ENCODE measurements at regions not wholly inside any gene's neighbourhood (a gene's known extent, or its start where the extent isn't known, plus 50 kb on each side); places are given as distances from the start of the nearest gene placed in this dataset.

- peaks cover 11% of the 10 kb centered on the region for H3K27me3 Mint-ChIP-seq
- H3K36me3 Mint-ChIP-seq (ENCODE audit: low read depth): peaks cover 4% of the 10 kb centered on the region
- ATAC-seq: no peak
- no peak for DNase-seq
- H3K27ac Mint-ChIP-seq: no peak overlapping the region
- no peak overlapping the region for H3K4me3 Mint-ChIP-seq
- H3K9me3 ChIP-seq (ENCODE audit: control insufficient read depth, low read length, poor library complexity, severe bottlenecking): no peaks in the 10 kb centered on the region
- peaks cover 2% of the 10 kb centered on the region for H3K4me1 Mint-ChIP-seq
Observed at GRCh38 chr3:66738625-66739365, 238.0 kb upstream of the LRIG1 start.

DNA sequence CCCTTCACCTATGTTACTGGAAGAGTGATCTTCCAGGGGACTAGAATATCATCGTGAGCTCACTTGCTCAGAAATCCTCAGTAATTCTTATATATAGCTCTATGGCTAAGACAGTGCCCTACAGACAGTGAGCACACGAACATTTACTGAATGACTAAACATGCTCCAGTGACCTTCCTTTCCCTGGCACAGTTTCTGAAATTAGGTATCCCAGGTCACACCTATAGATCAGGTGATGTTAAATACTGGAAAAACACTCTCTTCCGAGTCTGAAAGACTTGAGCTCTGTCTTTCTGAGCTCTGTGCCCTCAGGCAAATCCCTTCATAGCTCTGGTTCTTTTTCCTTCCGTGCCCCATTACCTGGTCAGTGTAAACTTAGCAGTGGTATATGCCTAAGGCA lies 239.4 kb upstream of the LRIG1 start:
- ATAC-seq (no peak), DNase-seq (no peak)
- Mint-ChIP-seq H3K27me3 (peaks cover 11% of the 10 kb centered on the region), H3K36me3 (ENCODE audit: low read depth) (peaks cover 4% of the 10 kb centered on the region), H3K27ac (no peak overlapping the region), H3K4me1 (peaks cover 2% of the 10 kb centered on the region), H3K4me3 (no peak overlapping the region)
- no peaks in the 10 kb centered on the region for H3K9me3 ChIP-seq (ENCODE audit: control insufficient read depth, low read length, poor library complexity, severe bottlenecking)

GRCh38 chr3:66744521-66744920 lies 243.7 kb upstream of the LRIG1 start:
- no peaks in the 10 kb centered on the region for H3K4me1 Mint-ChIP-seq
- H3K27ac Mint-ChIP-seq: no peak overlapping the region
- peaks cover 4% of the 10 kb centered on the region for H3K36me3 Mint-ChIP-seq (ENCODE audit: low read depth)
- H3K9me3 ChIP-seq (ENCODE audit: control insufficient read depth, low read length, poor library complexity, severe bottlenecking): no peaks in the 10 kb centered on the region
- ATAC-seq: no peak
- no peaks in the 10 kb centered on the region for H3K27me3 Mint-ChIP-seq
- no peak overlapping the region for H3K4me3 Mint-ChIP-seq
- no peak for DNase-seq

DNA sequence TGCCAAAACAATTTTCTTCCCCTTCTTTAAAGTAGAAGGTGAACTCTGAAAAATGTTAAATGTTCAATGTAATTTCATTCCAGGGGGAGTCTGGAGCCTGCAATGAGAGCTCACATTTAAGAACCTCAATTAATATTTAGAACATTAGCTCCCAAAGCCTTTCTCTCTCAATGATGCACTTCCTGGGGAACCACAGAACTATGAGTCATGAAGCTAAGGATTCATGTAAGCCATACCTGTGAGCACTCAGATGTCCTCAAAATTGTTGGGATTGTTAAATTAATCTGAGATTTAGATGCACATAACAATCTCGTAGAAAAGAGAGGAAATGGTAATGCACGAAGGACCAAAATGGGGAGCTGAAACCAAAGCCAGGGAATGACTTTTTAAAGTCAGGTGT lies 244.2 kb upstream of the LRIG1 start:
- H3K9me3 ChIP-seq (ENCODE audit: control insufficient read depth, low read length, poor library complexity, severe bottlenecking): no peaks in the 10 kb centered on the region
- ATAC-seq: no peak
- Mint-ChIP-seq H3K4me1 (no peaks in the 10 kb centered on the region), H3K4me3 (no peak overlapping the region), H3K36me3 (ENCODE audit: low read depth) (peaks cover 4% of the 10 kb centered on the region), H3K27me3 (no peaks in the 10 kb centered on the region), H3K27ac (no peak overlapping the region)
- DNase-seq: no peak

DNA sequence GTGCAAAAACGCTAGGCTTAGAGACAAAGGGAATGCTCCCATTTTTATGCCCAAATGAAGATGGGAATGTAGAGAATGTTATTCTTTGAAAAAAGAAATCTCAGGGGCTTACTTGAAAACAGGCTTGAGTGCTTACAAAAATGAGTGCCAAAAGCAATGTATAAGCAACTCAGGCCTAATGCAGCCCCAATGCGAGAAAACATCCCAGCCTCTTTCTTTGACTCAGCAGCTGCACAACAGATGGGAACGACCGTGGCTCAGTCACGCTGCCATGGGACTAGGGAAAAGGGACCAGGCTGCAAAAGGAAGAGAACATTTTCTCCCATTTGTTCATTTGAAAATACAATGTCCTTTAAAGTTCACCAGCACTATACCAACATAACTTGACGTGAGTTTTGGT lies 246.4 kb upstream of the LRIG1 start:
- H3K4me3 Mint-ChIP-seq: no peak overlapping the region
- no peaks in the 10 kb centered on the region for H3K27me3 Mint-ChIP-seq
- no peaks in the 10 kb centered on the region for H3K9me3 ChIP-seq (ENCODE audit: control insufficient read depth, low read length, poor library complexity, severe bottlenecking)
- H3K36me3 Mint-ChIP-seq (ENCODE audit: low read depth): no peaks in the 10 kb centered on the region
- ATAC-seq: no peak
- no peak overlapping the region for H3K27ac Mint-ChIP-seq
- DNase-seq: no peak
- no peaks in the 10 kb centered on the region for H3K4me1 Mint-ChIP-seq

GRCh38 chr3:66747696-66748095 lies 246.9 kb upstream of the LRIG1 start:
- no peaks in the 10 kb centered on the region for H3K27me3 Mint-ChIP-seq
- no peak overlapping the region for H3K4me3 Mint-ChIP-seq
- H3K36me3 Mint-ChIP-seq (ENCODE audit: low read depth): no peaks in the 10 kb centered on the region
- H3K4me1 Mint-ChIP-seq: no peaks in the 10 kb centered on the region
- H3K27ac Mint-ChIP-seq: no peak overlapping the region
- no peak for DNase-seq
- no peaks in the 10 kb centered on the region for H3K9me3 ChIP-seq (ENCODE audit: control insufficient read depth, low read length, poor library complexity, severe bottlenecking)
- ATAC-seq: no peak

- no peak overlapping the region for H3K4me3 Mint-ChIP-seq
- ATAC-seq (no peak), DNase-seq (no peak)
- H3K27me3 Mint-ChIP-seq: no peaks in the 10 kb centered on the region
- no peaks in the 10 kb centered on the region for H3K4me1 Mint-ChIP-seq
- H3K36me3 Mint-ChIP-seq (ENCODE audit: low read depth): no peaks in the 10 kb centered on the region
- H3K9me3 ChIP-seq (ENCODE audit: control insufficient read depth, low read length, poor library complexity, severe bottlenecking): no peaks in the 10 kb centered on the region
- H3K27ac Mint-ChIP-seq: no peak overlapping the region
Observed at GRCh38 chr3:66748175-66748876, 247.5 kb upstream of the LRIG1 start.

DNA sequence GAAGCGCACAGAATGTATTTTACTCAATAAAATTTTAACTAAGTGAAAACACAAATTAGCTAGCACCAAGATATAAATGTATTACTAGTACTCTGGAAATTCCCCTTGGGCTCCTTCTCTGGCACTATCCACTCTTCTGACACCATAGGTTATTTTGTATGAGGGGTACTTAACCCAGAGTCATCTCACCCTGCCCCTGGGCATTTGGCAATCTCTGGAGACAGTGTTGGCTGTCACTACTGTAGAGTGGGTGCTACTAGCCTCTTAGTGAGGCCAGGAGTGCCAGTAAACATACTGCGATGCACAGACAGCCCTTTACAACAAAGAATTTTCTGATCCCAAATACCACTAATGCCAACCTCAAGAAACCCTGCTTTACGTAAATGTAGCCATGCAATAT lies 246.3 kb upstream of the KBTBD8 start:
- no peak for ATAC-seq
- Mint-ChIP-seq H3K36me3 (ENCODE audit: low read depth) (no peaks in the 10 kb centered on the region), H3K27ac (no peak overlapping the region), H3K4me3 (no peak overlapping the region), H3K27me3 (peaks cover 5% of the 10 kb centered on the region), H3K4me1 (no peaks in the 10 kb centered on the region)
- no peak for DNase-seq
- no peaks in the 10 kb centered on the region for H3K9me3 ChIP-seq (ENCODE audit: control insufficient read depth, low read length, poor library complexity, severe bottlenecking)

GRCh38 chr3:66753670-66754069 lies 244.4 kb upstream of the KBTBD8 start:
- Mint-ChIP-seq H3K36me3 (ENCODE audit: low read depth) (no peaks in the 10 kb centered on the region), H3K4me3 (no peak overlapping the region), H3K4me1 (no peaks in the 10 kb centered on the region), H3K27me3 (peaks cover 5% of the 10 kb centered on the region), H3K27ac (no peak overlapping the region)
- ATAC-seq (no peak), DNase-seq (no peak)
- H3K9me3 ChIP-seq (ENCODE audit: control insufficient read depth, low read length, poor library complexity, severe bottlenecking): no peaks in the 10 kb centered on the region

GRCh38 chr3:66754613-66755012 lies 243.5 kb upstream of the KBTBD8 start:
- ATAC-seq (no peak), DNase-seq (no peak)
- H3K4me3 Mint-ChIP-seq: no peak overlapping the region
- peaks cover 5% of the 10 kb centered on the region for H3K27me3 Mint-ChIP-seq
- no peaks in the 10 kb centered on the region for H3K36me3 Mint-ChIP-seq (ENCODE audit: low read depth)
- no peak overlapping the region for H3K27ac Mint-ChIP-seq
- H3K4me1 Mint-ChIP-seq: no peaks in the 10 kb centered on the region
- H3K9me3 ChIP-seq (ENCODE audit: control insufficient read depth, low read length, poor library complexity, severe bottlenecking): no peaks in the 10 kb centered on the region

- DNase-seq (no peak), ATAC-seq (no peak)
- Mint-ChIP-seq H3K4me3 (no peak overlapping the region), H3K27ac (no peak overlapping the region), H3K27me3 (peaks cover 5% of the 10 kb centered on the region), H3K4me1 (no peaks in the 10 kb centered on the region), H3K36me3 (ENCODE audit: low read depth) (no peaks in the 10 kb centered on the region)
- H3K9me3 ChIP-seq (ENCODE audit: control insufficient read depth, low read length, poor library complexity, severe bottlenecking): no peaks in the 10 kb centered on the region
Observed at GRCh38 chr3:66755924-66756323, 242.2 kb upstream of the KBTBD8 start.

DNA sequence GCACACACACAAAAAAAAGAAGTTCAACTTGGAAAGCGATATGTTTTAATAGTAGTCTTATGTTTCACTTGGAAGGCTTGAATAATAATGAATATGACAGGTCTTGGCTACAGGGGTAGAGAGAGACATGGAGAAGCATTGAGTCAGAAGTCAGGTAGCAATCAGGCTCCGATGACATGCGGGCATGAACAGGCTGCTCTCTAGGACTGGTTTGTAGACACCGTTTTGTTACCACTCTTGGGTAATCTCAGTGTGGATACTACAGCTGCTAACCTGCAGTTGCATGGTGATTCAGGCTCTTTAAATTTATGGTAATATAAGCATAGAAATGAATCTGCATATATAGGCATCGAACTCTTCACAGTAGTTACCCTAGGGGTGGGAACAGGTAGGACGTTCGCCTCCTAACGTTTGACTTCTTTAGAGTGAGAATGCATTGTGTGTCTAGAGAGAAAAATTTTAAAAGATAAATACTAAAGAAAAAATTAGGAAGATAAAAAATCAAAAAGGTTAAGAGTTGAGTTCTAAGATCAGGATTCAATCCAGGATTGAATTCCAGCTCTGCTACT lies 241.6 kb upstream of the KBTBD8 start:
- DNase-seq: no peak
- no peaks in the 10 kb centered on the region for H3K36me3 Mint-ChIP-seq (ENCODE audit: low read depth)
- no peak for ATAC-seq
- no peaks in the 10 kb centered on the region for H3K4me1 Mint-ChIP-seq
- H3K27me3 Mint-ChIP-seq: peaks cover 5% of the 10 kb centered on the region
- no peak overlapping the region for H3K27ac Mint-ChIP-seq
- H3K9me3 ChIP-seq (ENCODE audit: control insufficient read depth, low read length, poor library complexity, severe bottlenecking): no peaks in the 10 kb centered on the region
- no peak overlapping the region for H3K4me3 Mint-ChIP-seq

DNA sequence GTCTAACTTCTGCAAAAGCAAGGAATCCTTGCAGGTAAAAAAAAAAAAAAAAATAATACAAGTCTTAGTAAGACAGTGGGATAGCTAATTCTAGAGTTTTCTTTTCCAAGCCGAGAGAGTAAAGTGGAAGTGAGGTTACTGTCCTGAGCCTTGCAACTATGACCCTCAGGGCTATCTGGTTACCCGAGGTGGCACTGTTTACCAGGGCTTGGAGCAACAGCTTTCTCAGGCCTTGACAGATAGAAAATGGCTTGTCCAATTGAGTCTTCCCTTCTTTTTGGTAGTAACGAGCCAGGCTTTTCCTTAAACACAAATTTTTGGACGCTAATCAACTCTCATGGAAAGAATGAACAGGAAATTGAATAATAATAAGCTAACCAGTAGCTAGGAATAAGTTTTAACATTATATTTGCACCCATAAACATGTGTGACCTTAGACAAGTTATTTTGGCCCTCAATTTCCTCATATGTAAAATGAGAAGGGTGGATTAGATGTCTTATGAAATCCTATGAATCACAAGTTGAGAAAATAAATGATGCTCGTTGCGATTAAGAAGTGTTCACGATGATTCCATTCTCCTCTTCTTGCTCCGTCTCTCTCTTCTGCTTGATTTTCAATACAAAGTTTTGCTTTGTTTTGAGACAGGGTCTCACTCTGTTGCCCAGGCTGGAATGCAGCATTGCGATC lies 236.9 kb upstream of the KBTBD8 start:
- H3K27ac Mint-ChIP-seq: no peak overlapping the region
- H3K4me1 Mint-ChIP-seq: no peaks in the 10 kb centered on the region
- no peak overlapping the region for H3K4me3 Mint-ChIP-seq
- H3K27me3 Mint-ChIP-seq: no peaks in the 10 kb centered on the region
- DNase-seq (no peak), ATAC-seq (no peak)
- no peaks in the 10 kb centered on the region for H3K36me3 Mint-ChIP-seq (ENCODE audit: low read depth)
- H3K9me3 ChIP-seq (ENCODE audit: control insufficient read depth, low read length, poor library complexity, severe bottlenecking): no peaks in the 10 kb centered on the region

Measured in T-helper 17 cell (primary cell).